K562 (cell line): ENCODE measurements at regions not wholly inside any gene's neighbourhood (a gene's known extent, or its start where the extent isn't known, plus 50 kb on each side); places are given as distances from the start of the nearest gene placed in this dataset.
A peak's percentile ranks its signal among the peaks of the same experiment; 100 is the strongest.

ENCODE experiments used
- ETS2 ChIP-seq: IDR thresholded peaks from 2 replicates; pipeline ENCODE4 v1.6.1; 2016; ENCODE audit warnings: borderline replicate concordance, missing genetic modification characterization, mild to moderate bottlenecking, moderate library complexity, missing compliant biosample characterization; ENCODE audit not compliant: poor library complexity, severe bottlenecking
- MGA ChIP-seq: fragments of 450-650 bp; IDR thresholded peaks from 2 replicates; pipeline ENCODE4 v1.6.1; 2016; ENCODE audit warnings: mild to moderate bottlenecking, moderate library complexity
- NCOA4 ChIP-seq: fragments of 450-650 bp; IDR thresholded peaks from 2 replicates; pipeline ENCODE4 v1.6.1; 2018; ENCODE audit warnings: mild to moderate bottlenecking; ENCODE audit not compliant: partially characterized antibody
- NFE2 ChIP-seq: IDR thresholded peaks from 2 replicates; pipeline ENCODE4 v1.6.1; 2014; ENCODE audit warnings: antibody characterized with exemption, low read depth
- NFIC ChIP-seq: fragments of 450-650 bp; IDR thresholded peaks from 2 replicates; pipeline ENCODE4 v1.6.1; 2017; ENCODE audit warnings: mild to moderate bottlenecking, inconsistent platforms
- RERE ChIP-seq: sonication (generic); formaldehyde crosslinking; IDR thresholded peaks from 2 replicates; pipeline ENCODE4 v1.8.0; 2023; ENCODE audit warnings: missing genetic modification reagents, mild to moderate bottlenecking, borderline replicate concordance
- ZBTB12 ChIP-seq: fragments of 250-450 bp; sonication (Bioruptor Pico); IDR thresholded peaks from 2 replicates; pipeline ENCODE4 v1.4.0; 2020
- ZBTB7A ChIP-seq: IDR thresholded peaks from 2 replicates; pipeline ENCODE4 v1.6.1; 2011; ENCODE audit warnings: low read depth, mild to moderate bottlenecking, low read length, moderate library complexity, borderline replicate concordance; ENCODE audit not compliant: control insufficient read depth
- ZNF316 ChIP-seq: fragments of 450-650 bp; IDR thresholded peaks from 2 replicates; pipeline ENCODE4 v1.6.1; 2016
- TF ChIP-seq, protein P1 (sequence below): fragments of 250-450 bp; sonication (Bioruptor Pico); IDR thresholded peaks from 2 replicates; pipeline ENCODE4 v1.8.0; 2021; ENCODE audit warnings: moderate library complexity, mild to moderate bottlenecking, inconsistent platforms

DNA sequence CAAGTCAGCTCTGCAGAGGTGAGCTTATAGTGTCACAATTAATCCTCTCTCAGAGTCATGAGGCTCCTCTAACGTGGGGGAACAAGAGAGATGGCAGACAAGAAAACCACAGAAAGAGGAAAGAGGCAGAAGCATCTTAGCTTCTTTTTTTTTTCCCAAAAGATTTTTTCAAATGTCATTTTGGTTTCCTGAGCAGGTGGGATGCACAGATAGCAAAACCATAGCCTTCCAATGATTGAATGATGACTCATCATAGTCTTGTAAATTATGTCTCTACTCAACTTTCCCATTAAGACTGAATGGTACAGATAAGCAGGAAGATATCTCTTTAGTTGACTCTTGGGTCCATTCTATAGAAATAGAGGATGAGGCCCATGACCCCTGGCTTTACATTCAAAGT, 162.8 kb upstream of the ZFHX3 start (continued):
- TF ChIP-seq, protein P1, sequence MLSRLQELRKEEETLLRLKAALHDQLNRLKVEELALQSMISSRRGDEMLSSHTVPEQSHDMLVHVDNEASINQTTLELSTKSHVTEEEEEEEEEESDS (CRISPR knock-in tag): no peak
- TF ChIP-seq NFIC (no peak), ZBTB12 (CRISPR knock-in tag) (no peak), ZNF316 (peak; percentile 67), ZBTB7A (no peak), NFE2 (peak; percentile 36; the same call in 1 of the 2 replicates), MGA (no peak), NCOA4 (no peak), ETS2 (tag) (no peak), RERE (no peak)
